OCI-LY1 (cell line): ENCODE measurements at regions not wholly inside any gene's neighbourhood (a gene's known extent, or its start where the extent isn't known, plus 50 kb on each side); places are given as distances from the start of the nearest gene placed in this dataset.

Source experiments
- CTCF ChIP-seq: fragments of 200-600 bp; sonication (generic), shearing (Covaris generic); IDR thresholded peaks from 2 replicates; pipeline ENCODE4 v1.5.1; 2017; ENCODE audit warnings: mild to moderate bottlenecking, antibody characterized with exemption, low read length, moderate library complexity, mixed read lengths
- EZH2 ChIP-seq: fragments of 200-600 bp; sonication (generic), shearing (Covaris generic); IDR thresholded peaks from 2 replicates; pipeline ENCODE4 v1.8.0; 2017; ENCODE audit warnings: borderline replicate concordance, mixed run types, mild to moderate bottlenecking, antibody characterized with exemption, low read length, moderate library complexity, mixed read lengths

- TF ChIP-seq CTCF, result no peak
- no peak for TF ChIP-seq EZH2
These were observed 280.3 kb upstream of the INTU start for GRCh38 chr4:127352220-127353113.
